ENCODE measurements at regions not wholly inside any gene's neighbourhood (a gene's known extent, or its start where the extent isn't known, plus 50 kb on each side); places are given as distances from the start of the nearest gene placed in this dataset.

DNA sequence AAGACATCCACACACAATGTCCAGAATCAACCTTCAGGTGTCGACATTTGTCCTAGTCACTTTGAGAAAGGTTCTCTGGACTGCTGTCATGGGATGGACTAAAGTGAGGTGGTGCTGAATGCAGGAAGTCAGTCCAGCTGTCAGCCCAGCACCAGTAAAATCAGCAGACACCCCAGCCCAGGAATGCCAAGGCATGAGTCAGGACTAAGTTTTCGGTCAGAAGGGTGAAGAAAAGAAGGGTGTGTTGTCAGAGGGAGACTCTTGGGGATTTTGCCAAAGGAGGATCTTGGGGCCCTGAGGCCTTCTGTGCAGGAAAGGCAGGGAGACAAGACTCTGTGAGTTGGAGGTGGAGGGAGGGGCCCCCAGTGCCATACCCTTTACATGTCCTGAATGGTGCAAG lies 69.0 kb upstream of the XPA start:
- TF ChIP-seq, protein P1, sequence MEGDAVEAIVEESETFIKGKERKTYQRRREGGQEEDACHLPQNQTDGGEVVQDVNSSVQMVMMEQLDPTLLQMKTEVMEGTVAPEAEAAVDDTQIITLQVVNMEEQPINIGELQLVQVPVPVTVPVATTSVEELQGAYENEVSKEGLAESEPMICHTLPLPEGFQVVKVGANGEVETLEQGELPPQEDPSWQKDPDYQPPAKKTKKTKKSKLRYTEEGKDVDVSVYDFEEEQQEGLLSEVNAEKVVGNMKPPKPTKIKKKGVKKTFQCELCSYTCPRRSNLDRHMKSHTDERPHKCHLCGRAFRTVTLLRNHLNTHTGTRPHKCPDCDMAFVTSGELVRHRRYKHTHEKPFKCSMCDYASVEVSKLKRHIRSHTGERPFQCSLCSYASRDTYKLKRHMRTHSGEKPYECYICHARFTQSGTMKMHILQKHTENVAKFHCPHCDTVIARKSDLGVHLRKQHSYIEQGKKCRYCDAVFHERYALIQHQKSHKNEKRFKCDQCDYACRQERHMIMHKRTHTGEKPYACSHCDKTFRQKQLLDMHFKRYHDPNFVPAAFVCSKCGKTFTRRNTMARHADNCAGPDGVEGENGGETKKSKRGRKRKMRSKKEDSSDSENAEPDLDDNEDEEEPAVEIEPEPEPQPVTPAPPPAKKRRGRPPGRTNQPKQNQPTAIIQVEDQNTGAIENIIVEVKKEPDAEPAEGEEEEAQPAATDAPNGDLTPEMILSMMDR (conservative IDR thresholded peaks at IDR 0.05): no peak
- TF ChIP-seq ZFX (IDR thresholded peaks at IDR 0.05): no peak
- no peak overlapping the region for H3K27ac ChIP-seq

DNA sequence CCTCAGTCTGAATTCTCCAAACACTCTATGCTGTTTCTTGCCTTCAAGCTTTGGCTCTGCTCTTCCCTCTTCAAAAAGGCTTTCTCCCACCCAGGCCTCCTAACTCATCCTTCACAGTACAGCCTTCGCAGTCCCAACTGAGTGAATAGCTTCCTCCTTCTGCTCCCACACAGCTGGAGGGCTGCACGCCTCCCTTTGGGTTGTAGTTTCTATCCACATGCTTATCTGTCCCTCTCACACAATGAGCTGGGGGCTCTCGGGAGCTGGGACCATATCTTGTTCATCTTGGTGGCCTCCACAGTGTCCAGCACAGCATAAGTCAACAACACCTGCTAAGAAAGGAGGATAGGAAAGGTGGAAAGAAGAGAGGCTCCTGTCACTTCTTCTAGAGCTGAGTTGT lies 69.5 kb upstream of the XPA start:
- TF ChIP-seq, protein P1 (conservative IDR thresholded peaks at IDR 0.05): no peak
- no peak for TF ChIP-seq ZFX (IDR thresholded peaks at IDR 0.05)
- H3K27ac ChIP-seq: no peak overlapping the region

DNA sequence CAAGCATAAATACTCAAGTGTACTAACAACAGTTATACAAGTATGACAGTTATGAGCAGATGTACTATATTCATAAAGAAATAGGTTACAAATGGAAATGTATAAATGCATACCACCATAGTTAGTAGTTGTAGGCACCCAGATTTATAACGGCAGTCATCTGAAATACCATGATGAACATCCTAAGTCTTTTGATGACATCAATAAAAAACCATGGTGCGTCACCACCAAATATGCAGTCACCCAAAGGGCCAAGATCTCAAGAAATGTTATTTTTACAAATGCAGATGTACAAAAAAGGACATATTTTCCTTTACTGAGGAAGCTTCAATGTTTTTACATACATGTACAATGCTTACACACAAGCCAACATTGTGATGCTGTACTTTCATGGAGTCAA lies 70.8 kb upstream of the XPA start:
- no peak overlapping the region for H3K27ac ChIP-seq
- no peak for TF ChIP-seq ZFX (IDR thresholded peaks at IDR 0.05)
- TF ChIP-seq, protein P1 (conservative IDR thresholded peaks at IDR 0.05): no peak

DNA sequence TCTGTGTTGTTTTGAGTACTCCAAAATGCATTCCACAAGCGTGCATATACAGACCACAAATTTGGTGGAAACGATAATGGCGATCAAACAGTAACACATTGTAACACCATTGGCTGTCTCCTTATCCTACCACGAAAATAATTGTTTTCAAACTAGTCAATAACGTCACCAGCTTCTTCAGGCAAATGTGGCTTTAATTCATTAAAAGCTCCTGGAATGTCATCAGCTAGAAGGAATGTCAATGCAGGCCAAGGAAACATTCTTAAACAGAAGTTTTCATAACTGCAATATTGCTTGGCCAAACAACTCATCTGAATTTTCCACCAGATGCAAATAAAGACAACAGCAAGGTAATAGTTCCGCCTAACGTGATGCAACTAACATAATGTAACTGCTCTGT lies 71.6 kb upstream of the XPA start:
- no peak overlapping the region for H3K27ac ChIP-seq

DNA sequence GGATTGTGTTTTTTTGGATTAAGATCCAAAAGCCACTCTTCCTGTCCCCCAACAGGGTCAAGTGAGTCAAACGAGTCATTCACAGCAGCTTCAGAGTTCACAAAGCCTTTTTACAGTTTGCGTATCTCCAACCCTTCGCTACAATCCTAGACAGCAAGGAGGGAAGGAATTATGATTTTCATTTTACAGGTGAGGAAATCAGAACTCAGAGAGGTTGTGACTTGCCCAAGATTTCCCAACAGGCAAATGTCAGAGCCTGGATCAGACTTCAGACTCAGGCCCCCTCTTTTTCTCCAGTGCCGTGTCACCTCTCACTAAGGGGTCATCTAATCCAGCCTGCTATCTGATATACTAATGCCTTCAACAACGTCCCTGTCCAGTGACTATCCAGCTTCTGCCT lies 72.1 kb upstream of the XPA start:
- no peak for TF ChIP-seq ZFX (IDR thresholded peaks at IDR 0.05)
- TF ChIP-seq, protein P1 (conservative IDR thresholded peaks at IDR 0.05): no peak
- H3K27ac ChIP-seq: no peak overlapping the region

More for the DNA sequence above, 71.6 kb upstream of the XPA start:
- TF ChIP-seq, protein P1 (conservative IDR thresholded peaks at IDR 0.05): no peak
- TF ChIP-seq ZFX (IDR thresholded peaks at IDR 0.05): no peak

DNA sequence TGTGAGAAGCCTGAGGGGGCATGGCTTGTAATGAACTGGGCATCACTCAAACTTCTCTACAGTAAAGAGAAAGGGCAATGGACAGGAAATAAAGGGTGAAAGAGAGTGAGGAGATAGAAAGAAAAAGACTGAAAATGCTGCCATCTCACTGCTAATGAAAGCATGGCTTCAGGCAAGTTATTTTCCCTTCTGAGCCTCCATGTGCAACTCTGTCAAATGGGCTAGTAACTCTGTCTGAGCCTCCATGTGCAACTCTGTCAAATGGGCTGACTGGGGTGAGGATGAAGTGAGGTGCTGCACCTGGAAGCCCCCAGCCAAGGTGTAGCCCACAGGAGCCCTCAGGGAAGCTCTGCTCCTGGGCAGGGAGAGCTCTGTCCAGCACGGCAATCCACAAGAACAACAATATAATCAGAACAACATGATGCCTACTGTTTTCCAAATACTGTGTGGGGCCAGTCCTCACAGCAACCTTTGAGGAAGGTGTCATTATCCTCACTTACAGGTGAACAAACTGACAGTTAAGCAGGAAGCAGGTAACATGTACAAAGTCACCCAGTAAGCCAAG lies 73.8 kb upstream of the XPA start:
- no peak overlapping the region for H3K27ac ChIP-seq
- TF ChIP-seq ZFX (IDR thresholded peaks at IDR 0.05): no peak
- TF ChIP-seq, protein P1 (conservative IDR thresholded peaks at IDR 0.05): no peak

DNA sequence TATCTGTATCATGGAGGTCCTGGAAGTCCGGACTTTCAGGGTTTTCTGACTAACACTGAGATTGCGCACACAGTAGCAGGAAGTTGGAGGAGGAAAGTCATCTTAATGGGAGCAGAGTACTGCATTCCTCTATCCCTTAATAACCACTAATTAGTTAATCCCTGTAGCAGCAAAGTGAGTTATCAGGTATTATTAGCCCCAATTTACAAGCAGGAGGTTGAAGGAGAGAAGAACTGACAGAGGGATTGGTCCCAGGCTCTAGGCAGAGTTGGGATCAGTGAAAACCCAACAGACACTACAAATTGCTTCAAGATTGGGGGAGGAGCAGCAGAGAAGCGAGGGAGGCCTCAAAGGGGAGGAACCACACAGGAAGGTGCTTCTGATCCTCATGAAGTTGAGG lies 74.5 kb upstream of the XPA start:
- no peak for TF ChIP-seq ZFX (IDR thresholded peaks at IDR 0.05)
- TF ChIP-seq, protein P1 (conservative IDR thresholded peaks at IDR 0.05): no peak
- no peak overlapping the region for H3K27ac ChIP-seq

Measured in C4-2B (cell line).